Breast epithelium (tissue), 3 donors: ENCODE measurements at regions not wholly inside any gene's neighbourhood (a gene's known extent, or its start where the extent isn't known, plus 50 kb on each side); places are given as distances from the start of the nearest gene placed in this dataset.

Experiments
- CTCF ChIP-seq, 3 donors: fragments of 450-650 bp; IDR thresholded peaks; one replicate each; pipeline ENCODE4 v1.5.1; 2016 to 2017; ENCODE audit warnings: antibody characterized with exemption in 3 of 3, mild to moderate bottlenecking in 3 of 3, moderate library complexity in 3 of 3
- POLR2A ChIP-seq: fragments of 450-650 bp; IDR thresholded peaks from one replicate; pipeline ENCODE4 v1.6.1; 2016; ENCODE audit warnings: antibody characterized with exemption, mild to moderate bottlenecking, moderate library complexity

- TF ChIP-seq POLR2A (no peak), CTCF (IDR thresholded peaks at IDR 0.05) (no peak)
Measured at GRCh38 chr7:84822941-84823510, 363.8 kb downstream of the SEMA3D start.
